ENCODE measurements at regions not wholly inside any gene's neighbourhood (a gene's known extent, or its start where the extent isn't known, plus 50 kb on each side); places are given as distances from the start of the nearest gene placed in this dataset.

DNA sequence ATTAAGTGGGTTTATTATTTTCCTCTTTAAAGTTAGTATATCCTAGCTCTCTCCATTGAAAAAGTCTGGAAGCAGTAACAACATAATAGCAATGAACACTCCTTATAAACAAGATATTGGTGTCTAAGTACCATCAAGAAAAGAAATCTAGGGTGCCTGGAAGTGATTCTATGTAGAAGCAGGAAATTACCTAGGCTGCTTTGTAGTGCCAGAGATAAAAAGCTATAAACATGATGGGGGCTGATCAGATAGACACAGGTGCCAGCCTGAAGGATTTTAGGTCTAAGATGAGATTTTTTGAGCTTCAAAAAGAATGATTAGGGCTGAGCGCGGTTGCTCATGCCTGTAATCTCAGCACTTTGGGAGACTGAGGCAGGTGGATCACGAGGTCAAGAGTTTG lies 1179.3 kb upstream of the CDH9 start:
- no peak for TF ChIP-seq POLR2AphosphoS5 (IDR thresholded peaks at IDR 0.05; ENCODE audit: low read depth)
- TF ChIP-seq REST (IDR thresholded peaks at IDR 0.05; ENCODE audit: insufficient replicate concordance, low read depth), result no peak
- TF ChIP-seq SPI1 (IDR thresholded peaks at IDR 0.05; ENCODE audit: borderline replicate concordance, low read depth), result no peak
- TF ChIP-seq, protein P1, sequence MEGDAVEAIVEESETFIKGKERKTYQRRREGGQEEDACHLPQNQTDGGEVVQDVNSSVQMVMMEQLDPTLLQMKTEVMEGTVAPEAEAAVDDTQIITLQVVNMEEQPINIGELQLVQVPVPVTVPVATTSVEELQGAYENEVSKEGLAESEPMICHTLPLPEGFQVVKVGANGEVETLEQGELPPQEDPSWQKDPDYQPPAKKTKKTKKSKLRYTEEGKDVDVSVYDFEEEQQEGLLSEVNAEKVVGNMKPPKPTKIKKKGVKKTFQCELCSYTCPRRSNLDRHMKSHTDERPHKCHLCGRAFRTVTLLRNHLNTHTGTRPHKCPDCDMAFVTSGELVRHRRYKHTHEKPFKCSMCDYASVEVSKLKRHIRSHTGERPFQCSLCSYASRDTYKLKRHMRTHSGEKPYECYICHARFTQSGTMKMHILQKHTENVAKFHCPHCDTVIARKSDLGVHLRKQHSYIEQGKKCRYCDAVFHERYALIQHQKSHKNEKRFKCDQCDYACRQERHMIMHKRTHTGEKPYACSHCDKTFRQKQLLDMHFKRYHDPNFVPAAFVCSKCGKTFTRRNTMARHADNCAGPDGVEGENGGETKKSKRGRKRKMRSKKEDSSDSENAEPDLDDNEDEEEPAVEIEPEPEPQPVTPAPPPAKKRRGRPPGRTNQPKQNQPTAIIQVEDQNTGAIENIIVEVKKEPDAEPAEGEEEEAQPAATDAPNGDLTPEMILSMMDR (IDR thresholded peaks at IDR 0.05; ENCODE audit: insufficient read depth, low read length), result no peak
- no peak for TF ChIP-seq GABPA (IDR thresholded peaks at IDR 0.05; ENCODE audit: low read depth)
- Histone ChIP-seq H3K27me3 (ENCODE audit: insufficient read depth, poor library complexity, severe bottlenecking) (no peaks in the 10 kb centered on the region), H3K4me3 (replicated peaks; ENCODE audit: insufficient read depth, low read length) (no peak overlapping the region), H3K27ac (replicated peaks) (no peak overlapping the region)
- no peak for DNase-seq (ENCODE audit: low read depth in 1 of 2, low spot score in 1 of 2)

- Histone ChIP-seq H3K4me3 (replicated peaks; ENCODE audit: insufficient read depth, low read length) (no peak overlapping the region), H3K27ac (replicated peaks) (no peak overlapping the region), H3K27me3 (ENCODE audit: insufficient read depth, poor library complexity, severe bottlenecking) (no peaks in the 10 kb centered on the region)
- TF ChIP-seq GABPA (IDR thresholded peaks at IDR 0.05; ENCODE audit: low read depth), result no peak
- DNase-seq (ENCODE audit: low read depth in 1 of 2, low spot score in 1 of 2), result no peak
Observed at GRCh38 chr5:28216939-28217360, 1178.6 kb upstream of the CDH9 start.

DNA sequence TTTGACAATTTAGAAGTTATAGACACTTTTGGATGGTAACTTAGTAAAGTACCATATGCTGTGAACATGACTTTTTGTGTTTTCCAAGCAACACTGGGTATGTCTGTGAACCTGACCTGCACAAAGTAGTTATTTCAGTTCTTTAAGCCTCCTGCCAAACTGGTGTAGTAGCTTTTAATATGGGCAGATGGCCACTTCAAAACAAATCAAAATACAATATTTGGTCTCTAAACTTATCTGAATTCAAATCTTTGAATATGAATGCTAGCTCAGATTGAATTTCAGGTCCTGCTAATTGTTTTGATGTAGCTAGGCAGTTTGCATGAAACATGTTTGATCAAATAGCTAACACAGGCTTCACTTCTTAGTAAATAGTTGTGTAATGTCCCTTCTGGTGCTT lies 1176.7 kb upstream of the CDH9 start:
- no peak for DNase-seq (ENCODE audit: low read depth in 1 of 2, low spot score in 1 of 2)
- Histone ChIP-seq H3K27ac (replicated peaks) (no peak overlapping the region), H3K27me3 (ENCODE audit: insufficient read depth, poor library complexity, severe bottlenecking) (no peaks in the 10 kb centered on the region), H3K4me3 (replicated peaks; ENCODE audit: insufficient read depth, low read length) (no peak overlapping the region)
- TF ChIP-seq POLR2AphosphoS5 (IDR thresholded peaks at IDR 0.05; ENCODE audit: low read depth) (no peak), REST (IDR thresholded peaks at IDR 0.05; ENCODE audit: insufficient replicate concordance, low read depth) (no peak), SPI1 (IDR thresholded peaks at IDR 0.05; ENCODE audit: borderline replicate concordance, low read depth) (no peak), GABPA (IDR thresholded peaks at IDR 0.05; ENCODE audit: low read depth) (no peak)
- TF ChIP-seq, protein P1 (IDR thresholded peaks at IDR 0.05; ENCODE audit: insufficient read depth, low read length), result no peak

DNA sequence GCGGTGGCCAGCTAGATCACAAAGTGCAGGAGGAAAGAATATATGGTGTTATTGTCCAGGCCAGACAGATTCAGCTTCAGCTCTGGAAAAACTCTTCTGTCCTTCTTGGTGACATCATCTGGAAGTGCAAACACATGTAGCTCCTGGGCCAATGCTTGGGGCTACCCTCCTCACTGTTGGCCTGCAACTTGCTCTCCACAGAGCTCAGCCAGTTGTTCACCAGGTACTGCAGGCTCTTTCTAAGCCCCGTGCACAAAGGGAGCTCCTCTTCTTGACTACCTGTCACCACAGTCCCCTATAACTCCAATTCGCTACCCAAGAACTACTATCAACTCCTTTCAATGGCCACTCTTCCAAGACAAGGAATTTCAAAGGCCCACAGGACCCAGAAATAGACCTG lies 1175.9 kb upstream of the CDH9 start:
- TF ChIP-seq REST (IDR thresholded peaks at IDR 0.05; ENCODE audit: insufficient replicate concordance, low read depth) (no peak), POLR2AphosphoS5 (IDR thresholded peaks at IDR 0.05; ENCODE audit: low read depth) (no peak), GABPA (IDR thresholded peaks at IDR 0.05; ENCODE audit: low read depth) (no peak), SPI1 (IDR thresholded peaks at IDR 0.05; ENCODE audit: borderline replicate concordance, low read depth) (no peak)
- TF ChIP-seq, protein P1 (IDR thresholded peaks at IDR 0.05; ENCODE audit: insufficient read depth, low read length), result no peak

More for the DNA sequence above, 1175.9 kb upstream of the CDH9 start:
- Histone ChIP-seq H3K27ac (replicated peaks) (no peak overlapping the region), H3K4me3 (replicated peaks; ENCODE audit: insufficient read depth, low read length) (no peak overlapping the region), H3K27me3 (ENCODE audit: insufficient read depth, poor library complexity, severe bottlenecking) (no peaks in the 10 kb centered on the region)
- DNase-seq (ENCODE audit: low read depth in 1 of 2, low spot score in 1 of 2), result no peak

Measured in HL-60 (cell line).